OCI-LY1 (cell line): ENCODE measurements at regions not wholly inside any gene's neighbourhood (a gene's known extent, or its start where the extent isn't known, plus 50 kb on each side); places are given as distances from the start of the nearest gene placed in this dataset.

Experiments
- CTCF ChIP-seq: fragments of 200-600 bp; sonication (generic), shearing (Covaris generic); IDR thresholded peaks from 2 replicates; pipeline ENCODE4 v1.5.1; 2017; ENCODE audit warnings: mild to moderate bottlenecking, antibody characterized with exemption, low read length, moderate library complexity, mixed read lengths
- EZH2 ChIP-seq: fragments of 200-600 bp; sonication (generic), shearing (Covaris generic); IDR thresholded peaks from 2 replicates; pipeline ENCODE4 v1.8.0; 2017; ENCODE audit warnings: borderline replicate concordance, mixed run types, mild to moderate bottlenecking, antibody characterized with exemption, low read length, moderate library complexity, mixed read lengths

- TF ChIP-seq EZH2 (no peak), CTCF (no peak)
These were observed 392.1 kb downstream of the TDRD15 start for GRCh38 chr2:21515903-21516302.
